ENCODE measurements at regions not wholly inside any gene's neighbourhood (a gene's known extent, or its start where the extent isn't known, plus 50 kb on each side); places are given as distances from the start of the nearest gene placed in this dataset.

DNA sequence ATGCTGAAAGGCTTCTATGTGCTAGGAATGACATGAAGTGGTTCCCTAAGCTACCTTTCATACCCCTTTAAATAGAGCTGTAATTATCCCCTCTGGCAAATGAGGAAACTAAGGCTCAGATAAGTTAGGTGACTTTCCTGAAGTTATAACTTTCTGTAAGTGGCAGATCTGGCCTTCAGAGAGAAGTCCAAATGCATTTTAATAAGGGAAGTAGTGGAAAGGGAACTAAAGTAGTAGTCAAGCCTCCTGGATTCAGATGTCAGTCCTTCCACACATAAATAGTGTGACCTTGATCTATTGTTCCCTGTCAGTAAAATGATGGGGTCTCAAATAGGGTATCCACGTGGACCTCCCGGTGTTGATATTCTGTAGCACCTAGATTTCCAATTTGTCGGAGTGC is 277.7 kb downstream of the EDEM1 start:
- FAIRE-seq, result no peak

DNA sequence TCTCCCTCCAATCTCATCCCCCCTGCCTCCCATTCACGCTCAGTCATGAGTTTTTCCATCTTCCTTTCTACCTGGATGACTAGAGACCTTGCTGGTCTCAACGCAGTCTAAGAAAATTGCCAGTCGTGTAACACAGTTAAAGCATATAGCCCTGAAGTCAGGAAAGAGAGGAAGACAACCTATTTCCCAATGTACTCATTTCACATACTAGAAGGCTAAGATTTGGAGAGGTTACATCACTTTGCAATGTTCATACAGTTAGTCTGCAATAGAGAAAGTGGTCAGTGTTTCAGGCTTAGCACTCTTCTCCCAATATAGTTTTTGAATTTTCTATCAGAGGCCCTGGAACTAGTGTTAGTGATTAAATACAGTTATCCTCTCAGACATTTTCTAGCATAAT is 278.6 kb downstream of the EDEM1 start:
- FAIRE-seq (no peak), DNase-seq (ENCODE audit: low read depth, low spot score) (no peak)
- ChIA-PET CTCF (no interaction called here), POLR2A (no interaction called here)
- Histone ChIP-seq H3K9me3 (replicated peaks; ENCODE audit: control insufficient read depth, insufficient read depth, low read length) (no peaks in the 10 kb centered on the region), H3K4me1 (ENCODE audit: control insufficient read depth, extremely low read depth, insufficient read depth, low read length) (no peaks in the 10 kb centered on the region), H2AFZ (ENCODE audit: low read depth, low read length) (no peak overlapping the region), H3K9me1 (replicated peaks; ENCODE audit: control insufficient read depth, extremely low read depth, insufficient read depth, low read length) (no peaks in the 10 kb centered on the region), H3K27me3 (ENCODE audit: control insufficient read depth in 2 of 2, insufficient read depth in 2 of 2, low read length in 2 of 2) (no peaks in the 10 kb centered on the region), H3K4me2 (ENCODE audit: insufficient read depth, low read length) (no peak overlapping the region), H3K27ac (ENCODE audit: insufficient read depth, low read depth, low read length) (no peak overlapping the region), H4K20me1 (replicated peaks; ENCODE audit: control insufficient read depth, extremely low read depth, insufficient read depth, low read length) (no peaks in the 10 kb centered on the region), H3K9ac (replicated peaks; ENCODE audit: extremely low read depth, insufficient read depth, low read length) (no peak overlapping the region), H3K4me3 (replicated peaks in 1 of 3; ENCODE audit: insufficient read depth in 1 of 3, low read depth in 1 of 3, low read length in 3 of 3) (no peak overlapping the region), H3K36me3 (ENCODE audit: control insufficient read depth in 2 of 2, extremely low read depth in 1 of 2, insufficient read depth in 2 of 2, low read length in 2 of 2) (no peaks in the 10 kb centered on the region), H3K79me2 (ENCODE audit: control insufficient read depth, insufficient read depth, low read length) (no peaks in the 10 kb centered on the region)
- dilution Hi-C loops (cut with MboI; ENCODE audit: extremely low pct_ligation_motif_present, low sequenced_read_pairs) (no loop called here), intact Hi-C loops (cut with micrococcal nuclease) (no loop called here)
- TF ChIP-seq MYC (IDR thresholded peaks at IDR 0.05; ENCODE audit: low read depth, low read length) (no peak), FOS (IDR thresholded peaks at IDR 0.05; ENCODE audit: borderline replicate concordance, insufficient read depth, low read length) (no peak), POLR2A (IDR thresholded peaks at IDR 0.05; ENCODE audit: low read depth, low read length) (no peak), POLR2AphosphoS5 (IDR thresholded peaks at IDR 0.05; ENCODE audit: insufficient read depth, low read depth, low read length) (no peak), JUN (IDR thresholded peaks at IDR 0.05; ENCODE audit: borderline replicate concordance, insufficient read depth, insufficient read length, low read depth) (no peak), EZH2 (IDR thresholded peaks at IDR 0.05; ENCODE audit: borderline replicate concordance, low read depth, low read length, severe bottlenecking) (no peak), GATA2 (IDR thresholded peaks at IDR 0.05; ENCODE audit: insufficient read depth, insufficient read length, low read depth, low read length) (no peak)
- TF ChIP-seq, protein P1, sequence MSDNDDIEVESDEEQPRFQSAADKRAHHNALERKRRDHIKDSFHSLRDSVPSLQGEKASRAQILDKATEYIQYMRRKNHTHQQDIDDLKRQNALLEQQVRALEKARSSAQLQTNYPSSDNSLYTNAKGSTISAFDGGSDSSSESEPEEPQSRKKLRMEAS (IDR thresholded peaks at IDR 0.05; ENCODE audit: insufficient read depth, insufficient read length), result no peak
- TF ChIP-seq, protein P2, sequence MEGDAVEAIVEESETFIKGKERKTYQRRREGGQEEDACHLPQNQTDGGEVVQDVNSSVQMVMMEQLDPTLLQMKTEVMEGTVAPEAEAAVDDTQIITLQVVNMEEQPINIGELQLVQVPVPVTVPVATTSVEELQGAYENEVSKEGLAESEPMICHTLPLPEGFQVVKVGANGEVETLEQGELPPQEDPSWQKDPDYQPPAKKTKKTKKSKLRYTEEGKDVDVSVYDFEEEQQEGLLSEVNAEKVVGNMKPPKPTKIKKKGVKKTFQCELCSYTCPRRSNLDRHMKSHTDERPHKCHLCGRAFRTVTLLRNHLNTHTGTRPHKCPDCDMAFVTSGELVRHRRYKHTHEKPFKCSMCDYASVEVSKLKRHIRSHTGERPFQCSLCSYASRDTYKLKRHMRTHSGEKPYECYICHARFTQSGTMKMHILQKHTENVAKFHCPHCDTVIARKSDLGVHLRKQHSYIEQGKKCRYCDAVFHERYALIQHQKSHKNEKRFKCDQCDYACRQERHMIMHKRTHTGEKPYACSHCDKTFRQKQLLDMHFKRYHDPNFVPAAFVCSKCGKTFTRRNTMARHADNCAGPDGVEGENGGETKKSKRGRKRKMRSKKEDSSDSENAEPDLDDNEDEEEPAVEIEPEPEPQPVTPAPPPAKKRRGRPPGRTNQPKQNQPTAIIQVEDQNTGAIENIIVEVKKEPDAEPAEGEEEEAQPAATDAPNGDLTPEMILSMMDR (IDR thresholded peaks at IDR 0.05; ENCODE audit: extremely low read depth in 1 of 2, insufficient read depth in 1 of 2, low read depth in 1 of 2, low read length in 2 of 2), result no peak
- no TSS peak for BruUV-seq (replicated peaks)

More for the DNA sequence above, 277.7 kb downstream of the EDEM1 start:
- H3K4me2 ChIP-seq (ENCODE audit: insufficient read depth, low read length), result no peak overlapping the region
- no peak for TF ChIP-seq MYC (IDR thresholded peaks at IDR 0.05; ENCODE audit: low read depth, low read length)
- no peak for TF ChIP-seq FOS (IDR thresholded peaks at IDR 0.05; ENCODE audit: borderline replicate concordance, insufficient read depth, low read length)
- TF ChIP-seq, protein P2 (IDR thresholded peaks at IDR 0.05; ENCODE audit: extremely low read depth in 1 of 2, insufficient read depth in 1 of 2, low read depth in 1 of 2, low read length in 2 of 2), result no peak
- TF ChIP-seq GATA2 (IDR thresholded peaks at IDR 0.05; ENCODE audit: insufficient read depth, insufficient read length, low read depth, low read length), result no peak
- TF ChIP-seq, protein P1 (IDR thresholded peaks at IDR 0.05; ENCODE audit: insufficient read depth, insufficient read length), result no peak
- TF ChIP-seq POLR2AphosphoS5 (IDR thresholded peaks at IDR 0.05; ENCODE audit: insufficient read depth, low read depth, low read length), result no peak
- dilution Hi-C loops (cut with MboI; ENCODE audit: extremely low pct_ligation_motif_present, low sequenced_read_pairs) (no loop called here), intact Hi-C loops (cut with micrococcal nuclease) (no loop called here)
- no peaks in the 10 kb centered on the region for H3K9me3 ChIP-seq (replicated peaks; ENCODE audit: control insufficient read depth, insufficient read depth, low read length)
- ChIA-PET POLR2A (no interaction called here), CTCF (no interaction called here)
- H3K36me3 ChIP-seq (ENCODE audit: control insufficient read depth in 2 of 2, extremely low read depth in 1 of 2, insufficient read depth in 2 of 2, low read length in 2 of 2), result no peaks in the 10 kb centered on the region
- H2AFZ ChIP-seq (ENCODE audit: low read depth, low read length), result no peak overlapping the region
- no TSS peak for BruUV-seq (replicated peaks)
- H3K4me3 ChIP-seq (replicated peaks in 1 of 3; ENCODE audit: insufficient read depth in 1 of 3, low read depth in 1 of 3, low read length in 3 of 3), result no peak overlapping the region
- no peak for DNase-seq (ENCODE audit: low read depth, low spot score)
- no peak overlapping the region for H3K27ac ChIP-seq (ENCODE audit: insufficient read depth, low read depth, low read length)
- no peak overlapping the region for H3K9ac ChIP-seq (replicated peaks; ENCODE audit: extremely low read depth, insufficient read depth, low read length)
- H3K4me1 ChIP-seq (ENCODE audit: control insufficient read depth, extremely low read depth, insufficient read depth, low read length), result no peaks in the 10 kb centered on the region
- H3K79me2 ChIP-seq (ENCODE audit: control insufficient read depth, insufficient read depth, low read length), result no peaks in the 10 kb centered on the region
- no peaks in the 10 kb centered on the region for H3K9me1 ChIP-seq (replicated peaks; ENCODE audit: control insufficient read depth, extremely low read depth, insufficient read depth, low read length)
- no peaks in the 10 kb centered on the region for H4K20me1 ChIP-seq (replicated peaks; ENCODE audit: control insufficient read depth, extremely low read depth, insufficient read depth, low read length)
- H3K27me3 ChIP-seq (ENCODE audit: control insufficient read depth in 2 of 2, insufficient read depth in 2 of 2, low read length in 2 of 2), result no peaks in the 10 kb centered on the region

Measured in endothelial cell of umbilical vein (primary cell).